ENCODE measurements at regions not wholly inside any gene's neighbourhood (a gene's known extent, or its start where the extent isn't known, plus 50 kb on each side); places are given as distances from the start of the nearest gene placed in this dataset.

DNA sequence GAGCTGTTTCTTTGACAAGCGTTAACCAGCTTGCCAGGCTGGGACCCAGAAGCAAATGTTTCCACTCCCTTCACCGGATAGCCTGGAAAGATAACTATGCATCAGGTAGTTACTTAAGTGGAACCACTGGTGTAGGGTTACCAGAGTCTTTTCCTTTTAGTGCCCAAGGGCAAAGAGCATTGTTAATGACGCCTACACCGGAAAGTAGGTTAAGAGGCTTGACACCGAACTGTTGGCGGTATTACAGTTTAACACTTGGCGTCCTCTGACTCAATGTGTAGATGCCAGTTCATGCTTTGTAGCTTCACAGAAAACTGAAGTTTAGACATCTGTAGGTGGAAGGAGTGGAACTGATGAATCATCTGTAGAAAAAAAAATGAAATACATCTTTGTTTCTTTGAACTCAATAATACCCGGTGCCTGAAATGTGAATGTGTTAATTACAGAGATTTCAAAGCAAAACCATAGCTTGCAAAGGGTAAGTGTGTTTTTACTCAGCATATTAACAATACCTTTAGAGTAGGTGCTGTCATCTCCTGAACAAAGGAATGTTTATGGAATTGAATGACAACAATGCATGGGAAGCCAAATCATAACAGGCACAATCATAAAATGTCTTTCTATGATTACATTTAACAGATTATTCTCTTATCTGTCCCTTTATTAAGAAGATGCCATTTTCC lies 426.7 kb upstream of the SALL1 start:
- no peak for TF ChIP-seq FOXM1 (IDR thresholded peaks at IDR 0.05; ENCODE audit: borderline replicate concordance, low read depth)
- no peak for TF ChIP-seq CREB1 (IDR thresholded peaks at IDR 0.05; ENCODE audit: low read depth)
- no peak for TF ChIP-seq TEAD4 (IDR thresholded peaks at IDR 0.05)
- no peak for TF ChIP-seq EP300 (IDR thresholded peaks at IDR 0.05; ENCODE audit: borderline replicate concordance)
- TF ChIP-seq NFIC (IDR thresholded peaks at IDR 0.05), result no peak
- TF ChIP-seq, protein P1, sequence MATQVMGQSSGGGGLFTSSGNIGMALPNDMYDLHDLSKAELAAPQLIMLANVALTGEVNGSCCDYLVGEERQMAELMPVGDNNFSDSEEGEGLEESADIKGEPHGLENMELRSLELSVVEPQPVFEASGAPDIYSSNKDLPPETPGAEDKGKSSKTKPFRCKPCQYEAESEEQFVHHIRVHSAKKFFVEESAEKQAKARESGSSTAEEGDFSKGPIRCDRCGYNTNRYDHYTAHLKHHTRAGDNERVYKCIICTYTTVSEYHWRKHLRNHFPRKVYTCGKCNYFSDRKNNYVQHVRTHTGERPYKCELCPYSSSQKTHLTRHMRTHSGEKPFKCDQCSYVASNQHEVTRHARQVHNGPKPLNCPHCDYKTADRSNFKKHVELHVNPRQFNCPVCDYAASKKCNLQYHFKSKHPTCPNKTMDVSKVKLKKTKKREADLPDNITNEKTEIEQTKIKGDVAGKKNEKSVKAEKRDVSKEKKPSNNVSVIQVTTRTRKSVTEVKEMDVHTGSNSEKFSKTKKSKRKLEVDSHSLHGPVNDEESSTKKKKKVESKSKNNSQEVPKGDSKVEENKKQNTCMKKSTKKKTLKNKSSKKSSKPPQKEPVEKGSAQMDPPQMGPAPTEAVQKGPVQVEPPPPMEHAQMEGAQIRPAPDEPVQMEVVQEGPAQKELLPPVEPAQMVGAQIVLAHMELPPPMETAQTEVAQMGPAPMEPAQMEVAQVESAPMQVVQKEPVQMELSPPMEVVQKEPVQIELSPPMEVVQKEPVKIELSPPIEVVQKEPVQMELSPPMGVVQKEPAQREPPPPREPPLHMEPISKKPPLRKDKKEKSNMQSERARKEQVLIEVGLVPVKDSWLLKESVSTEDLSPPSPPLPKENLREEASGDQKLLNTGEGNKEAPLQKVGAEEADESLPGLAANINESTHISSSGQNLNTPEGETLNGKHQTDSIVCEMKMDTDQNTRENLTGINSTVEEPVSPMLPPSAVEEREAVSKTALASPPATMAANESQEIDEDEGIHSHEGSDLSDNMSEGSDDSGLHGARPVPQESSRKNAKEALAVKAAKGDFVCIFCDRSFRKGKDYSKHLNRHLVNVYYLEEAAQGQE (IDR thresholded peaks at IDR 0.05; ENCODE audit: low read depth), result no peak
- no peak for TF ChIP-seq YY1 (IDR thresholded peaks at IDR 0.05; ENCODE audit: low read depth)
- no peak for TF ChIP-seq RAD21 (IDR thresholded peaks at IDR 0.05; ENCODE audit: low read depth)
- no peak for TF ChIP-seq CEBPB (IDR thresholded peaks at IDR 0.05)
